ENCODE measurements at regions not wholly inside any gene's neighbourhood (a gene's known extent, or its start where the extent isn't known, plus 50 kb on each side); places are given as distances from the start of the nearest gene placed in this dataset.

DNA sequence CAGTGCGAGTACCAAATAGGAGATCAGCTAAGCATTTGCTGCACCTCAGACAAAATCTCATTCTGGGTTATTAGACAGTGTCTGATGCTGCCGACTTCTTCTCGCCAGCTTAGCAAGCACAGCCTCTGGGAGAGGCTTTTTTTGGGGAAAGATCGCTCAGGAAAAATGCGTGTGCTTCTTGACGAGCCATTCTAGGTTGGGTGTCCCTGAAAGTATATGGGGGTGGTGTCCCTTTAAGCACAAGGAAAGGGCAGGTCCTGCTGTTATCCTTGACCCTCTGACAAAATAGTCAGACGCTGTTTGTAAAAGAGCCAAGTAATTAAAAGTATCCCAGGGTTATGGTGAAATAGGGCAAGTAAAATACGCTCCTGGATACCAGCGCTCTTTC lies 540.1 kb upstream of the FZD8 start:
- DNase-seq: no peak

DNA sequence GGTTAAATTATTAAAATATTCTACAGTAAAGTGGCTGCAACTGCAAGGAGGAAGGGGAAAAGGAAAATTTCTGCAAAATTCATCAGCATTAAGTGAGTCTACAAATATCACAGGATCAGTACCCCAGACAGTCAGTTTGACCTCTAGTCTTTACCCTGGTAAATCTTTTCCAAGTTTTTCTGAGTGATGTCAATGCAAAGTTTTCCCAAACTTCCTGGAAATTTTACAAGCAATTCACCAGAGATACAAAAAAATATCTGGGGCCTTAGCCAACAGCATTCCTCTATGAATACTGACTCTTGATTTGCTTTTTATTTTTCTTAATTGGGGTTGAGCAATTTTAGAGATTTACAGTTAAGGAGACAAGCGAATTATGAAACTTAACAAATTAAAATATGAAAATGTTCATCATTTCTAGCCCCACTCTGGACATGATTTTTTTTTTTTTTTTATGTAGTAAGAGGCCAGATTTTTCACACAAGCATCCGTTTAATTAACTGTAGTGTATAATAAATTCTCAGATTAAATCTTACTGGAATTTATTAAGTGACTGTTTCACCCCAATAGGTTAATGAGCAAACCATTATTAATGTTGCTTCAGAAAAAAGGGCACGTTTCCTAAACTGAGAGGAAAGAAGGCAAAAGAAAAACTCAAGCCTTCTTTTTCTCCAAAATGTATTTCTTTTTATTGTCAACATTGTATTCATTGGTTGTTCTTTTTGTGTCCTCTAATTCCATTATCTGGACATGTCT lies 539.5 kb upstream of the FZD8 start:
- DNase-seq: no peak

DNA sequence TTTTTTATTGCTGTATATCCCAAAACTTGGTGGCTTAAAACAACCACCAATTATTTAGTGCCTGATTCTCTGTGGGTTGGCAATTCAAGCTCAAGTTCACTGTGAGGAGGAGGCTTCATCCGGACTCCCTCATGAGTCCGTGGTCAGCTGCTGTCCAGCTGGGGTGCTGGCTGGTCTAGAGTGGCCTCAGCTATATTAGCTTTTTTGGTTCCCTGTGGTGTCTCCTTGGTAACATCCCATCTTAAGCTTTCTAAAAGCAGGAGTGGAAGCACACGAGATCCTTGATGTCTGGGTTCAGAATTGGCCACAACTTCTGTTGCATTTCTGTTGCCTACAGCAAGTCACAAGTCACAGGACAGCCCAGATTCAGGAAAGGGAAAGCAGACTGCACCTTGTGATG lies 536.5 kb upstream of the FZD8 start:
- no peak for DNase-seq

- no peak for DNase-seq
Measured at GRCh38 chr10:36177071-36177470, 535.0 kb upstream of the FZD8 start.

DNA sequence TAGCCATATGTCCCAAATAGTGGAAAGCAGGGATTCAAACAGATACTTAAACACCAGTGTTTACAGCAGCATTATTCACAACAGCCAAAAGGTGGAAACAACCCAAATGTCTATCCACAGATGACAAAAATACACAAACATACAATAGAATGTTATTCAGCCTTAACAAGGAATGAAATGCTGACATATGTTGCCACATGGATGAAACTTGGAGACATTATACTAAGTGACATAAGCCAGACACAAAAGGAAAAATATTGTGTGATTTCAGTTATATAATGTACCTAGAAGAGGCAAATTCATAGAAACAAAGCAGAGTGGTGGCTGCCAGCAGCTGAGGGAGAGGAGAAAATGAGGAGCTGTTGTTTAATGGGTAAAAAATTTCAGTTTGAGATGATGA lies 533.9 kb upstream of the FZD8 start:
- no peak for DNase-seq

DNA sequence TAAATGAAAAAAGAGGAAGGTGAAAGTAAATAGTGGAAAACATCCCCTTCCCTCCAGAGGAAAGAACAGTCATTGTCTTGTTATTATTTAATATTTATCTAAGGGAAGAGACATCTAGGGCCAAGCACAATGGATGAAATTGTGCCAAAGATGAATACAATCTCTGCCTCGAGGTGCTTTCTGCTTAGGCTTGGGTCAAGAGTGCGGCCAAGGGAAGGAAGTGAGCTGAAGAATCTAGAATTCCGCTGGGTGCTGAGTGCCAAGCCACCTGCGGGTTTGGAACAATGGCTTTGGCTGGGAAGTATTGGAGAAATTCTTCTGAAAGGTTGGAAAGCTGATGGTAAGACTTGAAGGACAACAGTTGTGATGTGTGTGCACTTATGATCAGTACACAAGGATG lies 531.3 kb upstream of the FZD8 start:
- DNase-seq: no peak

- no peak for DNase-seq
Measured at GRCh38 chr10:36171953-36172940, 530.2 kb upstream of the FZD8 start.

GRCh38 chr10:36171556-36171952 lies 529.5 kb upstream of the FZD8 start:
- DNase-seq: no peak

DNA sequence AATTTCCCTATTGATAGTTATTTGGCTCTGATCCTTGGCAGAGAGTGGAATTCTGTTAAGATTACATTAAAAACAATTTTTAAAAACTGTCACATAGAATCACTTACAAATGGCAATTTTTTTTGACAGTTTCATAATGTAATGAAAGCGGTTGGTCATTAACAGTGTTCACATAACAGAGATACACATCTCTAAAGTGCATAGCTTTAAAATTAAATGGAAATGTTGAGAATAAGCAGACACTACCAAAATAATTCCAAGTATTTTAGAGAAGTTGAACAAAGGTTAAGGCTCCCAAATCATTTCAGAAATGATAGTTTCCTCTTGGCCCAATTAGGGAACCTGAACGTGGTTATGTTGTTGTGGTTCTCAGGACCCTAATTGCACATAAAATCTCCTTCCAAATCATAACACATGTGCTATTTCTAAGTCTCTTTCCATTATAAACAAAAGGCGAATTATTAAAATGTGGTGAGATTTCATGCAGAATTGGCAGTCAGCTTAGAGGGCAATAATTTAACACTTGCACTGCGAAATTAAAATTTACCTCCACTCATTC lies 528.9 kb upstream of the FZD8 start:
- no peak for DNase-seq

DNA sequence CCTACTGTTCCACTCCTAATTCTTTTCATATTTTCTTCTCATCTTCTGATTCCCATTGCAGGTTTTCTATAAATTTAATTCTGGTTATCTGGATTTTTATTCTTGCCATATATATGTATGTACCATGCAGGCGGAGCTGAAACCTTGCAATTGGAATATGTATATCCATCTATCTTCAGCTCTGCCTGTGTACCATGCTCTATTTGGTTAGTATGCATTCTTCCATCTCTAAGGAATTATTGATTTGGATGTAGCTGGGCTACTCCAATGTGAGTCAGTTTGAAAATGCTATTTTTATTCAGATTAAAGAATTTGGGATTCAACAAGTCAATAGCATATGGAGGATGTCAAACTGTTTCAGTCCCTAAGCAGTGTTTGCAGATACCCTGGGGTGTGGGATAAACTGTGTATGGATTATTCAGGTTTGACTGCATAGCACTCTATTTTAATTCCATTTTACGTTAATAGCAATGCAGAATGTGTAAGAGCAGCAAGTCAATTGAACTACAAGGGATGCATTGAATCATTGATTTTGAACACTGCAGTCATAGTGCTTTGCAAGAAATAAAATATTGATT lies 528.1 kb upstream of the FZD8 start:
- DNase-seq: no peak

DNA sequence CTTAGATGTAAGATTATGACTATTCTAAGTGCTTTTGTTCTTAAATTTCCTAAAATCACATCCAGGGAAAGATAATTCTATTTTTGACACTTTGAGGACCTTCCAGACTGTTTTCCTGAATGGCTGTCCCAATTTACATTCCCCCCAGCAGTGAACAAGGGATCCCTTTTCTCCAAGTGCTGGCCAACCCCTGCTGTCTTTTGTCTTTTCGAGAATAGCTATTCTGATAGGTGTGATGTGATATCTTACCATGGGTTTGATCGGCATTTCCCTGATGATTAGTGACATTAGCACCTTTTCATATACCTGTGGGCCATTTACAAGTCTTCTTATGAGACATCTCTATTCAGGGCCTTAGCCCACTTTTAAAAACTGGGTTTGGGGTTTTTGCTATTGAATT lies 526.7 kb upstream of the FZD8 start:
- no peak for DNase-seq

DNA sequence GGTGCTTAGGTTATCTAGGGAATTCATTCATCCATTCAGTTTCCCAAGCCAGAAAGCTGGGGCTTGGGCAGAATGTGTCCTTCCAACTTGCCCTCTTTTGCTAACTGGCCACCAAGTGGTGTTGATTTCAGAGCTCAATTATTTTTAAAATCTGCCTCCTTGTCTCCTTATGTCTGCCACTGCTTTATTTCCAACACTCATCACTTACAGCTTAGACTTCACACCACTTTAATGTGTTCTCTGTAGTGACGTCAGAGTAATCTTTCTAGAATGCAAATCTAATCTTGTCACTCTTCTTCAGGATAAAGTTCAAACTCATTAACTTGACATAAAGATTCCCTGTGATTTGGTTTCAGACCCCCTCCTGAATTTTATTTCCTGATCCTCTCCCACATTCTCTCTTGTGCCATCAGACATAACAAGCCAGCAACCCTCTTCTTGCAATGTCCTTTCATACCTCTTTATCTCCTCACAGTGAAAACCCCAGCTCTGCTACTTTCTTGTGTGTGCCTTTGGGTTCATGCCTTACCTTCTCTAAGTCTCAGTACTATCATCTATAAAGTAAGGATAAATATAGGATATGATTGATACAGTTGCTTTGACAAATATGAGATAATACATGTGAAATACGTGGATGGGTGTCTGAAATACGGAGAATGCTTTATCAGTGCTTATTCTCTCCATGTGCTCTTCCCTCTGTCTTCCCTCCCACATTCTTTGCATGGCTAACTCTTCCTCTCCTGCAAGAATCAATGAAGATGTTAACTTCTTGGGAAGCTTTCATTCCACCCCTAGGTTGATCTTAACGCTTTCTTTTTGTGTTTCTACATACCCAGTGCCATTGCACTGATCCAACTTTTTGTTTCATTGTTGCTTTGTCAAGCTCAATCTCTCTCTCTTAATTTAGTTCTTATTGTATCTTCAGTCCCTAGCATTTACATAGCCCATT lies 522.7 kb upstream of the FZD8 start:
- no peak for DNase-seq

GRCh38 chr10:36163827-36164226 lies 521.7 kb upstream of the FZD8 start:
- no peak for DNase-seq

GRCh38 chr10:36157486-36157885 lies 515.4 kb upstream of the FZD8 start:
- no peak for DNase-seq

GRCh38 chr10:36148207-36148606 lies 506.1 kb upstream of the FZD8 start:
- DNase-seq: no peak

- no peak for DNase-seq
Measured at GRCh38 chr10:36147529-36147928, 505.4 kb upstream of the FZD8 start.

- no peak for DNase-seq
Measured at GRCh38 chr10:36141856-36142560, 499.9 kb upstream of the FZD8 start.

DNA sequence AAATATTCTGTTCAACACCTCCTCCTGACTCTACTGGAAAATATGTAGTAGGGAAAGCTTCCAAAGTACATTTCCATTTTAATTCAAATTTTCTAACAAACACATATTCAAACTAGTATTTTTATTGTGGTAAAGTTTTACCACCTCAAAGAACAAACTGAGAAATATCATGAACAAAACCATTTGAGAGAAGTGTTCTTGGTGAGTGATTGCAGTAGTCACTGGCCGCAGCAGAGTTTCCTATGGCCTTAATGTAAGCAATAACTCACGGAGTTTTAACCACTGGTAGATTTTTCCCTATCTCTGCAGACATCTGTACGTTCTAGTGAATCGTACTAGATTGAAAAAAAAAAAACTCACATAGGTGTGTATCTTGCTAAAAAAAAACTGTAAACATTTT lies 487.0 kb upstream of the FZD8 start:
- no peak for DNase-seq

DNA sequence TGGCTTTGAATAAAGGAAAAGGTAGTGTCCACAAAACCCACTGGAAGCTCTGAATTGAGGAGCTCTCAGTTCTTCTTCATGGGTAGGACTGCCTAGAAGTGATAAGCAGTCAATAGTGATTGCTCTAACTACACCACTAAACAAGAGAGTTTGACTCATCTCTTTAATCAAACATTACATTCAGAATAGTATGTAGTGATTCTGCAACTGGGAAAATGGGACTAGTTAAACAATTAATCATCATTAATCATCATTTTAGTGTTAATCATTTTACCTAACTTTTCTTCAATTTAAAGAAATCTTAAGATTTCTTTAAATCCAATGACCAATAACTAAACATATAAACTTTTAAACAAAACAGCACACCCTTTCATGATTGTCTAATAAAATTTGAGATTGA lies 484.0 kb upstream of the FZD8 start:
- DNase-seq: no peak

DNA sequence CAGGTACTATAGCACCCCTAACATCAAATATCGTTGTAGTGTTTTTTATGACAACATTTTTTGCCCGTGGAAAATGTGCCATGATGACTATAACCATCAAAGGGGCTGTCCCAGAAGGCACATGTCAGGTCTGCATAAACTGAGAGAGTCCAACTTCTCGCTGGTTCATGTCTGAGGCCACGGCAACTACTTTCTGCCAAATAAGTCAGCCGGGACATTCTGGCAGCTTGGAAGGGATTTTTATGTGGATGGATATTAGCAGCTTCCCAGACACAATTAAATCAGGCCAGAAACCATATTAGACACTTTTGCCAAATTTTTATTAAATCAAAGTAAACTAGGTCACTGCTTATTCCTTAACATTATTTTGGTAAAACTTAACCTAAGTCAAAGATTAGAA lies 477.4 kb upstream of the FZD8 start:
- DNase-seq: no peak
